Mesothelial cell of epicardium (in vitro differentiated cells): ENCODE measurements at regions not wholly inside any gene's neighbourhood (a gene's known extent, or its start where the extent isn't known, plus 50 kb on each side); places are given as distances from the start of the nearest gene placed in this dataset.

Experiments used
- DNase-seq, 2 experiments: peaks; one replicate each; pipeline ENCODE4 v3.0.0; 2021; ENCODE audit warnings: low spot score in 2 of 2; ENCODE audit not compliant: unreplicated experiment in 2 of 2
- H3K27ac Mint-ChIP-seq: 2 replicates; pipeline ENCODE4 v1.8.0; 2021; ENCODE audit warnings: mixed read lengths
- H3K27me3 Mint-ChIP-seq: 2 replicates; pipeline ENCODE4 v1.8.0; 2021; ENCODE audit warnings: low read depth, mixed read lengths
- H3K36me3 Mint-ChIP-seq: 2 replicates; pipeline ENCODE4 v1.8.0; 2021; ENCODE audit warnings: mixed read lengths
- H3K4me1 Mint-ChIP-seq: 2 replicates; pipeline ENCODE4 v1.8.0; 2021; ENCODE audit warnings: mixed read lengths
- H3K4me3 Mint-ChIP-seq: 2 replicates; pipeline ENCODE4 v1.8.0; 2021; ENCODE audit warnings: mild to moderate bottlenecking, moderate library complexity, mixed read lengths
- H3K9me3 Mint-ChIP-seq: 2 replicates; pipeline ENCODE4 v1.8.0; 2021; ENCODE audit warnings: mixed read lengths
- CTCF ChIP-seq: fragments of 200-600 bp; sonication (generic); IDR thresholded peaks from one replicate; pipeline ENCODE4 v1.5.0; 2021; ENCODE audit warnings: antibody characterized with exemption; ENCODE audit not compliant: unreplicated experiment

GRCh38 chr14:40188006-40188405, 755.8 kb upstream of the FBXO33 start:
- Mint-ChIP-seq H3K36me3 (no peaks in the 10 kb centered on the region), H3K4me1 (no peaks in the 10 kb centered on the region), H3K9me3 (no peaks in the 10 kb centered on the region), H3K4me3 (no peak overlapping the region), H3K27me3 (no peaks in the 10 kb centered on the region), H3K27ac (no peak overlapping the region)
- DNase-seq = no peak
- no peak for TF ChIP-seq CTCF

DNA sequence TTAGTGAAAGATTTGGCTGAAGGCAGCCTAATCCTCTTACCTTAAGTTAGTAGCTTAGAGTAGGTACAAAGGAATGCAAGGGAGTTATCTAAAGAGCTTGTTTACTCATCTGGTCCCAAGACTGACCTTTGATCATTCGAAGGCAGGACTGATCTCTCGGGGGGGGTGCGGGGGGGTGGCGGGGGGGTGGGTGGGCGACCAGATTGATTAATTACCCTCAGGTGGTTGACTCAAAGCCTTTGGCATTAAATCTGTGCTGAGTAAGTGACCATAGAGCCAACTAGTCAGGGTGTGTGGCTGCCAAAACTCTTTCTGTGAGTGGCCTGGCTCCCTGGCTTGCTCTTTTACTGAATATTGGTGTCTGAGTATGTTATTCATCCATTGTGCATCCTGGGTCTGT, 731.9 kb upstream of the FBXO33 start:
- Mint-ChIP-seq H3K9me3 (peaks cover 35% of the 10 kb centered on the region), H3K36me3 (peaks cover 9% of the 10 kb centered on the region), H3K4me3 (no peak overlapping the region), H3K4me1 (peaks cover 7% of the 10 kb centered on the region), H3K27ac (no peak overlapping the region), H3K27me3 (no peaks in the 10 kb centered on the region)
- no peak for DNase-seq
- no peak for TF ChIP-seq CTCF

- no peak for DNase-seq
- no peaks in the 10 kb centered on the region for H3K36me3 Mint-ChIP-seq
- H3K9me3 Mint-ChIP-seq = peaks cover 34% of the 10 kb centered on the region
- no peak for TF ChIP-seq CTCF
- H3K27ac Mint-ChIP-seq = no peak overlapping the region
- H3K27me3 Mint-ChIP-seq = no peaks in the 10 kb centered on the region
- no peak overlapping the region for H3K4me3 Mint-ChIP-seq
- H3K4me1 Mint-ChIP-seq = no peaks in the 10 kb centered on the region
These were observed 707.4 kb upstream of the FBXO33 start for GRCh38 chr14:40139657-40140056.

DNA sequence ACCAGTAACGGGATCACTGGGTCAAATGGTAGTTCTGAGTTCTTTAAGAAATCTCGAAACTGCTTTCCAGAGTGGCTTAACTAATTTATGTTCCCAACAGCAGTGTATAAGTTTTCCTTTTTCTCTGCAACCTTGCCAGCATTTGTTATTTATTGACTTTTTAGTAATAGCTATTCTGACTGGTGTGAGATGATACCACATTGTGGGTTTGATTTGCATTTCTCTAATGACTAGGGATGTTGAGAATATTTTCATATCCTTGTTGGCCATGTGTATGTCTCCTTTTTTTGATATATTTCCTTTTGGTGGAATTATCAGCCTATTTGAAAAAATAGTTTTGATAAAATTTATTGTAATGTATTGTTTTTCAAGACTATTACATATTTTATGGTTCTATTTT, 701.2 kb upstream of the FBXO33 start:
- Mint-ChIP-seq H3K36me3 (no peaks in the 10 kb centered on the region), H3K4me3 (no peak overlapping the region), H3K9me3 (peaks cover 34% of the 10 kb centered on the region), H3K4me1 (no peaks in the 10 kb centered on the region), H3K27me3 (no peaks in the 10 kb centered on the region), H3K27ac (no peak overlapping the region)
- TF ChIP-seq CTCF = no peak
- no peak for DNase-seq

DNA sequence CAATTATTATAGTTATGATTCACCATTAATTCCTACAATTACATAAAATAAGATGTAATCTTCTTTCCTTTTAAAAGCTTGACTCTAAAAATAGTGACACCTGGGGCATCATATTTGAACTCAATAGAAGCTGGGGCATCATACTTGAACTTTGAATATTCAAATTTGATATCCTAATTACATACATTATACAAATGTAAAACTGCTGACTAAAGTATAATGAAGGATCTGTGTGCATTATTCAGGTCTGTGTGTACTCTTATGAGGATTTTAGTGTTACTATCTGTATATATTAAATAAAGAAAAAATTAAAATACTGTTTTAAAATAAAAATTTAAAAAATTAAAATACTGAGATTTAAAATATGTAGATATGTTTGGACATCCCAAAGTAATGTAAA, 696.9 kb upstream of the FBXO33 start:
- no peak overlapping the region for H3K4me3 Mint-ChIP-seq
- no peaks in the 10 kb centered on the region for H3K27me3 Mint-ChIP-seq
- no peaks in the 10 kb centered on the region for H3K4me1 Mint-ChIP-seq
- H3K27ac Mint-ChIP-seq = no peak overlapping the region
- no peak for TF ChIP-seq CTCF
- no peaks in the 10 kb centered on the region for H3K36me3 Mint-ChIP-seq
- no peak for DNase-seq
- H3K9me3 Mint-ChIP-seq = peaks cover 11% of the 10 kb centered on the region

DNA sequence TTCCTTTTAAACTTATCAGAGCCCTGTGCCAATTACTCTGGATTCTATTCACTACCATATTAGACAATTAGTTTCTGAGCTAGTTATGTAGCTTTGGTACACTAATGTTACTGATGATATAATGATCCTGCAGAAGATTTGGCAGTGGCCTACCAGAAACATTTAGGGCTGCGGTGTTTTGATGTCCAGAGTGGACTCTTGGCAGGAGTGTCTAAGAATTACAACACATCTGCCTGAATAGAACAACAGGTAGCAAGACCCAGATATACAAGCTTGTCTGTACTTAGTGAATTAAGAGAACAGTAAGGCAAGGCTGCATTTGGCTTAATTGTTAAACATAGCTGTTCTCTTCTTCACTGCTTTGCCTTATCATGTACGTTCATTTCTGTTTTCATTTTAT, 691.6 kb upstream of the FBXO33 start:
- H3K9me3 Mint-ChIP-seq = peaks cover 6% of the 10 kb centered on the region
- no peaks in the 10 kb centered on the region for H3K27me3 Mint-ChIP-seq
- peaks cover 20% of the 10 kb centered on the region for H3K4me1 Mint-ChIP-seq
- no peak for TF ChIP-seq CTCF
- H3K36me3 Mint-ChIP-seq = no peaks in the 10 kb centered on the region
- peak overlapping the region; percentile 34 for H3K27ac Mint-ChIP-seq
- H3K4me3 Mint-ChIP-seq = no peak overlapping the region
- DNase-seq = no peak
